GM18517 (cell line): ENCODE measurements at regions not wholly inside any gene's neighbourhood (a gene's known extent, or its start where the extent isn't known, plus 50 kb on each side); places are given as distances from the start of the nearest gene placed in this dataset.

Experiments
- ATAC-seq: cut with Tn5 transposase; IDR thresholded peaks from one replicate; pipeline ENCODE4 v1.9.1; 2021; ENCODE audit warnings: mild to moderate bottlenecking, moderate library complexity; ENCODE audit not compliant: unreplicated experiment

DNA sequence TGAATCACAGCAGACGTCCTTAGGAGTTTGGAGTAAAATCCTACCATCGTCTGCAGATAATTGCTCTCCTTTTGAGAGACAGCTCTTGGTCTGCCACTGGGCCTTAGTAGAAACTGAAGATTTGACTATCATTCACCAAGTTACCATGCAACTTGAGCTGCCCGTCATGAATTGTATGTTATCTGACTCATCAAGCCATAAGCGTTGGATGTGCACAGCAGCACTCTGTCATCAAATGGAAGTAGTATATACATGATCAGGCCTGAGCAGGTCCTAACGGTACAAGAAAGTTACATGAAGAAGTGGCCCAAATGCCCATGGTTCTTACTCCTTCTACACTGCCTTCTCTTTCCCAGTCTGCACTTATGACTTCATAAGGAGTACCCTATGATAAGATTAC, 317.8 kb downstream of the GPATCH2 start:
- no peak for ATAC-seq

DNA sequence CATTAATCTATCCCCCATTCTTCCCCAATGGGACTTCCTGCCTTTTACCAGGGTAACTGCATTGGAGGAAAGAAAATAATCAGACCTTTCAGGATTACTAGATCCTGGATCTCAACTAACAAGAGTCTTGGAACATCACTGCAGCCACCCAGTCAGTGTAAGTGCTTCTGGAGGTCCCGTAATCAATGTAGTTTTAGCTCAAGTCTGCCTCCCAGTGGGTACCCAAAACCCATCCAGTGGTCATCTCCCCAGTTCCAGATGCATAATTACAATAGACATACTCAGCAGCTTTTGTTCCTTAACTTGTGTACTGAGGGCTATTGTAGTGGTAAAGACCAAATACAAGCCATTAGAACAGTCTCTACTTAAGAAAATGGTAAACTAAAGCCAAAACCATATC, 319.1 kb downstream of the GPATCH2 start:
- no peak for ATAC-seq

DNA sequence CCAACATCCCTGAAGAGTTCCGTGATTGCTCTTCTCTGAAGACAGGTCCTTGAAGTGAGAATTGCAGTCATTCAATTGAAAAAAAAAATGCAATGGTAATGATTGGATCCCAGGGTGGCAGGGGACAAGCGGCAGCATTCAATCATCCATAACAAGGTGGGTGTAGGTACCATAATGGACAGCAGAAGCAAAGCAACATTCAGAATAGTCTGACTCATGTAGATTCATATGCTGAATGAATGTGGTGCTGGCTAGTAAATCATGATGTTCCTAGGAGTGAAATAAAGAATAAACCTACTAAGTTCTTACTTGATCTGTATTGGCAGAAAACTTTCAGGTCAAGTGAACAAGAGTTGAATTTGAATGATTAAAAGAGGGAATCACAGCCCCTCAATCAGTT, 319.6 kb downstream of the GPATCH2 start:
- no peak for ATAC-seq

DNA sequence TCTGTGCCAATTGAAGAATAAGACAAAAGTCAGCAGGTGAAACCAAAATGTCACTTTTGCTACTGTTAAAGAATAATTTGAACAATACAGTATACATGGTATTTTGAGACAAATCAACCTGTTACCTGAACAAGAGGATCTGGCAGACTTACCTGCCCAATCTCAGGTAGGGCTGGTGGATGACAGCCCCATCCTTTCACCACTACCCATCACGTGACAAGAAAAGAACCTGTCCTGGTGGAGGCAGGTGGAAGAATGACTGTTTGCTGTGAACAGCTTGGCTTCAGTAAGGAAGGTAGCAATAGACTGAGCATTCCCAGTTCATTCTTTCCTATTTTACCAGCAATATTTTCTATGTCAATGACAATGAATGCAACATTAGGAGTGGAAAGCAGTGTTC, 349.6 kb downstream of the GPATCH2 start:
- no peak for ATAC-seq

DNA sequence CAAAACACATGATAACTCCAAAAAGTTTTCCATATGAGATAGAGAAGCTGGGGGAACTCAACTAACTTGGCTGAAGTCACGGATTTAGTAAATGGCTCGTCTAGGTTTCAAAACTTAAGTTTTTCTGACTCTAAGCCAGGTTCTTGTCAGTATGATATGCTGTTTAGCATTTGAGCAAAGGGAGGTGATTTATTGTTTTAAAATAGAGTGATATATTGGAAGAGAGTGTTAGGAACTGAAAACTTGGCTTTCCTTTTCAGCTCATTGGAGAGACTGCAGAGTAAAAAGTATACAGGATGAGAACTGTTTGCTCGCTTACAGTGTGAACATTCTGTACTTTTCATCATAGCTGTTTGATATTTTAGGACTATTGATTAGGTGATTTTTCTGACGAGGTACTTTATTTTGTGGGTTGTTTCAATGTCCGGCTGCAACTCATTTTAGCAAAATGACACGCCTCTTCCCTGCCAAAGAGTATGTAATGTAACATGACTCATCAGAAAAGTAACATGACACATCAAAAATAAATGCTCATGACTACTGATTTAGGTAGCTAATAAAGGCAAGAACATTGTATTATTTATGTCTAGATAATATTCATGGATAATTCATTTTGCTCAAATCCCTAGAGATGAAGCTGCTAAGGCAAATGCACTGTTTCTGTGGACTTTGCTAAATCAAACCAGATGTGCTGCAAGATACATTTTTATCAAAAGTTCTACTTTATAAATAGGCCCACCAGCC, 355.1 kb downstream of the GPATCH2 start:
- ATAC-seq, result no peak

DNA sequence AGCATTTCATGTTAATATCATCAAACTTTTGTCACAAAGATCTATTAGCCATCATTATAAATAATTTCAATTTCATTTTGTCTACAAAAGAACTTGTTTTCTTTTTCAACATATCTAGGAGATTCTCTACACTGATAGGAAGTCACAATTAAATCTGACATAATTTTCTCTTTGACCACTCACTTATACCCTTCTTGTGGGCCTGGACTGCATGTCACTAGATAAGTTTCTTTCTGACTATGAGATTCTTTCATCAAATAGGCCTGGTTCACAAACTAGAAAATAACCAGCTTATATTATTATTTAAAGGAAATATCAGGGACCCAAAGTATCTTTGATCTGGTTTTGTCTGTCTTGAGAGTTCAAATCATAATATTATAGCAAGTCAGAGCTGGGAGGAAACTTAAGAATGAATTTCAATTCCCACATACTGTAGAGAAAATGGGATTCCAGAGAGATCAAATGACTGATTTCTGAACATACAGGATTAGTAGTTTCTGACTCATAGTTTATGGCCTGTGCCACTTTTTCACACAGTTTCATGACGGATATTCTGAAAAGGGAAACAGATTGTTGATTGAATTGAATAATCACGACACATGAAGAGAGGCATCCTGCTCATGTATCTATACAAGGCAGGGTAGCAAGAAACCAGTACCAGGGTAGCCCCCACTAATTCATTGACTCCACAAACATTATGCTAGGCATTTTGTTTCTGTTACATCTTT, 355.8 kb downstream of the GPATCH2 start:
- ATAC-seq, result no peak

DNA sequence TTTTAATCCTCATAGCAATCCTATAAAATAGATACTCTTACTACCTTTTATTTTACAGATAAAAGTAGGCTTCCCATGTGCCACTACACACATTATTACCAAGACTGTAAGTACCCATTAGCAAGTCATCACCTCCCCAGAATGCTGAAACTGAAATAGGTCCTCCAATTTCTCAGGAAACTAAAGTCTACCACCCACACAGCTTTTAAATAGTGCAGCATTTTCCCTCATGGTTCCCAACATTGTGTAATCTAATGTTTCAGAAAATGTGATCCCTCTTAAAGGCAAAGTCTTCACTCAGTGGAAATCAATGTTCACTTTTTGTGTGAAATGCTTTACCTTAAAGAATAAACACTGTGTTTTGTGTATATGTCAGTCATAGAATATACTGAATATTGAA, 356.5 kb downstream of the GPATCH2 start:
- no peak for ATAC-seq

DNA sequence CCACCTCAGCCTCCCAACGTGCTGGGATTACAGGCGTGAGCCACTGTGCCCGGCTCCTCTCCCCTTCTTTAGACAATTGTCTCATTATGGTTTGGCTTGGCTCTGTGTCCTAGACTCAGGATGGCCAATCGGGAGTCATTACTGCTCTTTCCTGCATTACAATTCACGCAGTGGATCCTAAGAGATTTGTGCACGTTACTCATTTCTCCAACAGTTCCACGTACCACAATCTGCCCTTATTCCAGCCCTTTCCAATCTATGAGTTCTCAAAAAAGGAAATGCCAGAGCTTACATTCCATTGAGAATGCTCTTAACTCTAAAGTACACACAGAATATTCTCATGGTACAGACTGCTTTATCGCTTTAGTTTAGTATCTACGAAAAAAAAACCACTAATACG, 357.0 kb downstream of the GPATCH2 start:
- no peak for ATAC-seq

DNA sequence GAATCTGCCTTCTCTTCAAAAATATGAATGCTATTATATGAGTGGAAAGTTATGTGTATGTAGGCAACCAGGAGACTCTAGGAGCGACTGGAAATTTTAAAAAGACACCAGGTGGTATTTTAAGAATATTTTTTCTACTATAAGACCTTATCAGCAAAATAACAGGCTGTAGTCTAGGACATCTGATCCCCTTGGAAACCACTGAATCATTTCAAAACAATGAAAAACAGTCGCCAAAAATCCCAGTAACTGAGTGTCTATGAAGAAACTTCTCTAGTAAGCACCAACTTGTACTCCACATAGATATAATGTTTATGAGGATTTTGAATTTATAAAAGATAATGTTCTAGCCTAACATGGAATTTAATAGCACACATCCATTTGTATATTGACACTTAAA, 358.5 kb downstream of the GPATCH2 start:
- ATAC-seq, result no peak

DNA sequence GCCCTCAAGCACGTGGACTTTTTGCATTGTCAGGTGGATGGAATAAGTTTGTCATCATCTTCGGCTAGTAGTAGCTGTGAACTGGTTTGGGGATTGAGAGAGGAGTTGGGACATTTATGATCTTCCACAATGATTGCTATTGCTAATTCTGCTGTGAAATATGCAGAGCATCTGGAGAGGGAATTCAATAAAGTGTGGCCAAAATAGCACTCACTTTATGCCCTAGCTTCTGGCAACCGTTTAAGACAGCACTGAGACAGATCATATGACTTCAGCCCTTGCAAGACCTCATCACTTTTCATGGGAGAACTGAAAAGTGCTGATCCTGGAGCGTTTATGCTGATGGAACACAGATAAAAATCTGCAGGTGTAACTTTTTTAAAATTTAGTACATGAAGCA, 360.8 kb downstream of the GPATCH2 start:
- ATAC-seq, result no peak

DNA sequence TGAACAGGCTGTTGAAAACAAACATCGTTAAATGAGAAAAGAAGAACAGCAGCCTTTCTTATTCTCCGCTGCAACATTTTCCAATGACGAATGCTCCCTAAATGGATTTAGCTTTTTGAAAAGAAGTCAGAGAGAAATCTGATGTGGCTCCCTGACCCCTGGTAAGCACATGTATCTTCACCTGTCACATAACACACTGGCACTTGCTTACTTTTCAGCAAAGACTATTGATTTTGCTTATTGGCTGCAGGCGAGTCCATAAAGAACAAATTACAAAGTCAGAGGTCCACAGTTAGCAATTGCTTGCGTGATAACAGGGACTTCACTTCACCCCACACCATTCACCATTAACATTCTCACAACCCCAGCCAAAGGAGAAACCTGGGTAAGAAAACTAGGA, 362.8 kb downstream of the GPATCH2 start:
- ATAC-seq, result no peak

DNA sequence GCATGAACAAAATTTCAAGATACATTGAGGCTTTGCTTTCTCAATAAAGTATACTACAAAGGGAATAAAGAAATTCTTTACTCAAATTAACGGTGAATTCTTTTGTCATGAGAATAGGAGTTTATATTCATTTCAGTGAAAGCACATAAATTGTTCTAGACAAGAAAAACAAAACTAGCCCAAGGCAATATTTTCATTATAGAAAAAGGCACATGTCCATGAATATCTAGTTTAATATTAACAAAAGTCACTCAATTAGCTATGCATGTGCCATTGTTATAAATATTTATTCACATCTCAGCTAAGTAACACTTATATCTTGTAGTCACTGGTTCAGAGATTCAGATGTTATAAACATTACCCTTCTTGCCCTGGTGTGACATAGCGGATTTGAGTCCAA, 369.3 kb downstream of the GPATCH2 start:
- ATAC-seq, result no peak

DNA sequence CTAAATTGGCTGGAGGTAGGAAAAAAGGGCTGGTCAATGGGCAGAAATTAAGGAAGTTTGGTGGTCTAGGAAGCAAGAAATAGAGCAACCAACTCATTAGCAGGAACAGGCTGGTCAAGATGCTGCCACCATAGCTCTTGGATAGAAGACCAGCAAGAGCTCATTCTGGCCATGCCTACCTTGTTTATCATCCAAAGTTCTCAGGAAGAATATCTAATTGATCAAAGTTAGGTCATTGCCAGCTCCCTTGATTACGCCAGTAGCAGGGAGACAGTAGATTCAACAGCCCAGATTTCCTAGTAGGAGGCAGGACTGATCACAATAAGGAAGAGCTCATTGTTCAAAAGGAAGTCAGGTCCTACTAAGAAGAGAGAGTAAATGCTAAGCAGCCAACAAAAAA, 370.2 kb downstream of the GPATCH2 start:
- ATAC-seq, result no peak

DNA sequence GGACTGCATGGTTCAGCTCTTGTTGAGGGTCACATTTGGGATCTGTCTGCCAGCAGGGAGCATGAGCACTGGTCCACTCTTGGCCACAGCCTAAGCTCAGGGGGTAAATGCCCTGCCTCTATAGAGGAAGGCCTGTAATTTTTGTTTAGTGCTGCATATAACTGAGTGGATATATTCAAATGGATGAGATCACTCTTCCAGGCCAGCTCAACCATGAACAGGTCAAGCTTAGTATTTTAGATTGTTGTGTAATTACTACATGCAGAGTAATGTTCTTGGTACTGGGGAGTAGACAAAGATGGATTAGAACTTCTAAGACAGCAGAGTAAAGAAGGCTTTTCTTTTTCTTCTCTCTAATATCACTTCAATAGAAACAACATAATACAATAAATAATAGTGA, 376.9 kb downstream of the GPATCH2 start:
- no peak for ATAC-seq

DNA sequence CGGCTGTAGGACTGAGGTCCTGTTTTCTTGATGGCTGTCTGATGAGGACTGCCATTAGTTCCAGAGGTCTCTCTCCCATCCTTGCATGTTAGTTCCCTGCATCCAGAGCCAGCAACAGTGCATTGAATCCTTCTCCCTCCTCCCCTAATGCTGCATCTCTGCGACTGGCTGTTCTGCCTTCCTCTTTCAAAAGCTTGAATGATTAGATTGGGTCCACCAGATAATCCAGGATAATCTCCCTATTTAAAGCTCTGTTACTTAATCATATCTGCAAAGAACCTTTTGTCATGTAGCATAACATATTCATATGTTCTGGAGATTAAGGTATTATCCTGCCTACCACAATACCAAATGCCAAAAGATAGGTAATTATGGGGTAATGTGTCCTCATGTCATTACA, 377.5 kb downstream of the GPATCH2 start:
- ATAC-seq, result no peak

DNA sequence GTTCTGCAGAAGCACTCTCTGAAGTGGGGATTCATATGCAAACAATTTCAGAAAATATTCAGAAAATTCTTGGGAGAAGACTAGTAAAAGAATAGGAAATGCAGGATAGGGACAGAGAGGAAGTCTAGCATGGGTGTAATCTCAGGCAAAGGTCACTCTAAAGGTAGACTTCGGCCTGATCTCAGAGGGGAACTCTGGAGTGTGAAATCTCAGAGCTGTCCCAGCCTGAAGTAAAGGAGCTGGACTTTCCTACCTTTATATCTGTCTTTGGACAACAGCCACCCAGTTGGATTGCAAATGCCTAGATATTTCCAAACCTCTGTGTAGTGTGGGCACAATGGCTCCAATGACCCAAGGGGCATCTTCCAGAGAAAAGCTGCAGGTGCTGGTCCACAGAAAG, 379.8 kb downstream of the GPATCH2 start:
- ATAC-seq, result no peak

DNA sequence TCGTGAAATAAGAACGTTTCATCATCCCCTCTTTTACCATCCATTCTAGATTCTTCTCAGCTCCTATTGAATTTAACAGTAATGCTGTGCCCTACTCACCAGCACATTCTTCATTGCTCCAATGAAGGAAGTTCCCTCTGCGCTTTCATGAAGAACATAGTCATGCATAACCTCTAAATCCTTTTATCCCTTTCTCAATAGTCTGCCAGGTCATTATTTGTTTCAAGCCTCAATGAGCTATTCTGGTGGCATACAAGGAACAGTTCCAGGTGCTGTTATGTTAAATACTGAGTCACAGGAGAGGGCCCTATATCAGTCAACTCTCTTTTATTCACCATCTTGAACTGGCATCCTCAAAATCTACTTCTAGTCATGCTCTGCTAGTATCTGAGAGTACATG, 381.0 kb downstream of the GPATCH2 start:
- ATAC-seq, result no peak

DNA sequence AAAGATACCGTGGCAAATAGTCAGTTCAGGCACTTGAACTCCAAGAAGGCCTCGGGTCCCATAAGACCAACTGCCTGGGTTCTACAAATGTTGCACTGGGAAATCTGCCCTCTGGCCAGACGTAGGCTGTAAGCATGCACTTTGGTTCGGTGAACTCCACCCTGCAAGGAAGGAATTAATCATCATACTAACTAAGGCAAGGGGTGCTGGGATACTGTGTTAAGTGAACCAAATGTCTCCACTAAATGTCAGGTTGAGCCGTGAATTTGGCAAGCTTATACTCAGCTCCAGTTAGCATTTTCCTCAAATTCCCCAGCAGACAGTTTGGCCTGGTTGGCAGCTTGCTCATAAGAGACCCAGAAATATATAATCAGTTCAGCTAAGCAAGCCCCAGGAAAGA, 385.9 kb downstream of the GPATCH2 start:
- no peak for ATAC-seq

DNA sequence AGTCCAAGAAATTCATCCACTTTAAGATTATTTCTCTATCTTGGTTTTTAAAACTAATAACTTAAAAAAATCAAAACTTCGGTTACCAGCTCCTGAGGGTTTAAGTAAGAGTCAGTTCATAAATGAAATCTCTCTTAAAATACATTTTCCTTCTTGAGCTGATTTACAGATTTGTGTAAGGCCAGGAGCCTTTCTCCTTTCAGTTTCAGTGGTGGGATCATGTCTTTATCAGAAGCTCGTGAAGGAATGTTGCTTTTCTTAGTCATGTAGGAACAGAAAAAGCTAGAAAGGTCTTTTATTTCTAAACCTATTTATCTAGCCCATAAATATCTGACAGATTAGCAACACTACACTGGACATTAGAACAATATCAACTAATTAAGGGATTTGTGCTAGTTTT, 390.2 kb downstream of the GPATCH2 start:
- no peak for ATAC-seq

DNA sequence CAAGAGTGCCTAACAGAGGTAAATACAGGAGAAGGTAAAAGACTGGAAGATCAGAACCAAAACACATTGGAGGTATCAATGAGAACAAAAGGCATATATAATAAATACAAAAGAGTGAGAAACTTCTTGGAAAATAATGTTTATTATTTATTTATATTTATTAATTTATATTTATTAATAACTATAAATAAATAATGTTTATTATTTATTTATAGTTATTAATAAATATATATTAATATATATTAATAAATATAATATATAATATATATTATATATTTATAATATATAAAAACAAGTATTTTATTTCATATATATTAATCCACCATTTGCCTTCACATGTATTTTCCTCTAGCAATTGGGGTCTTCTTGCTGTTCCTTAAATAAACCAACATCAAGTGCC, 391.9 kb downstream of the GPATCH2 start:
- no peak for ATAC-seq

DNA sequence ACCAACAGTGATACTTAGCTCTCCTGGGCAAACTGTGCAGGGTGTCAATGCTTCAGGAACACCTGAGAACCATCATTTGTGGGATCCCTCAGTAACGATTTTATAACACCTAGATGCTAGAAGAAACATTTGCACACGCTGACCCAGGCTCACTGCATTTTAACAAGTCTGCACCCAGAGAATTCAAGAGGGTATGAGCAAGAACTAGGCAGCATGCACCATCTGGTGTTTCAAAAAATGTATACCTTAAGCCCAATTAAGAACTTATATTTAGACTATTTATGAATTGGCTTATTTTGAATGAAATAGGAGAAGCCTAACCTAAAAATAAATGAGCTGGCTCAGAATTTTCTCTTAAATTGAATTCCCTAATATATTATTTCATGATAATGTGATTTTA, 400.5 kb downstream of the GPATCH2 start:
- ATAC-seq, result no peak

DNA sequence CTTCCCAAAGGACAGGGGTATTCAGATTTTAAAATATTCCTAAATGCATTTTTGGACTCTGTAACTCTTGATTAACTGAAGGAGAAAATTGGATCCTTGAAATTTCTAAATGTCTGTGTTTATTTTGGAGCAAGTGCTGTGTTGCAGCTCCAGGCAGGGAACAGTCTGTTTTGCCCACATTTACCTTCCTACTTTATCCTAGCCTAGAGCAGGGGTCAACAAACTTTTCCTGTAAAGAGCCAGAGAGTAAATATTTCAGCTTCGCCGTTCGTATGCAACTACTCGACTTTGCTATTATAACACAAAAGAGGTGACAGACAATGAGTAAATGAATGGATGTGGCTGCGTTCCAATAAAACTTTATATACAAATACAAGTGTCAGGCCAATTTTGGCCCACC, 402.2 kb downstream of the GPATCH2 start:
- no peak for ATAC-seq

DNA sequence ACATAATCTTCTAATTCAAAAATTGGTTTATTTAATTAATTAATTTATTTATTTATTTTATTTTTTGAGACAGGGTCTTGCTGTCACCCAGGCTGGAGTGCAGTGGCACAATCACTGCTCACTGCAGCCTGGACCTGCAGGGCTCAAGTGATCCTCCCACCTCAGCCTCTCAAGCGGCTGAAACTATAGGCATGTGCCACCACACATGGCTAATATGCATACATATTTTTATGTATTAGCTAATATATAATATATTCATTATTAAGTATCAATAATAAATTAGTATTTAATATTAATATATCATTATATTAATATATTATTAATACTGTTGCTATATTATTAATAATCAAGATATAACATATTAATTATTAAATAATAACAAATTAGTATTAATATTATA, 406.7 kb downstream of the GPATCH2 start:
- no peak for ATAC-seq
